K562 (cell line): ENCODE measurements at regions not wholly inside any gene's neighbourhood (a gene's known extent, or its start where the extent isn't known, plus 50 kb on each side); places are given as distances from the start of the nearest gene placed in this dataset.

Experiments
- ATAC-seq: fragments of 200-7000 bp; cut with Tn5 transposase; 3 replicates; pipeline ENCODE4 v1.9.1; 2020; ENCODE audit warnings: moderate library complexity
- BruUV-seq: library from RNA; stranded (reverse); fragments of 400-500 nt; replicated peaks from 2 replicates; lab custom pipeline; 2021; lab: Mats Ljungman, UMichigan
- CTCF ChIA-PET: fragments of 300-600 bp; formaldehyde crosslinking; extraction: SDS; loops from one replicate; lab custom pipeline; 2021; ENCODE audit warnings: low intra/inter-chr PET ratio; lab: Yijun Ruan, JAX
- POLR2A ChIA-PET: fragments of 300-600, 350-650 bp; sonication (Branson Sonifier 250); formaldehyde crosslinking; extraction: SDS; loops from one replicate; lab custom pipeline; 2021; ENCODE audit warnings: antibody characterized with exemption, inconsistent platforms; lab: Yijun Ruan, JAX
- DNase-seq, 4 experiments: peaks; one replicate each; pipeline versions ENCODE4 v3.0.0 to v3.0.0-alpha.2; 2011 to 2018; ENCODE audit warnings: low spot score in 3 of 4, mixed read lengths in 3 of 4; ENCODE audit errors: extremely low read depth in 1 of 4
- FAIRE-seq: peaks from 2 replicates; lab custom pipeline; 2011; peaks lifted over from hg19 to GRCh38; lab: Jason Lieb, UNC
- H2AFZ ChIP-seq: 2 replicates; pipeline ENCODE4 v1.6.0; 2011; ENCODE audit warnings: low read depth, low read length, control low read depth, inconsistent platforms
- H3K27ac ChIP-seq: fragments of 200-600 bp; 3 replicates; pipeline ENCODE4 v1.8.0; 2011; ENCODE audit warnings: low read depth, mild to moderate bottlenecking, control low read depth, inconsistent platforms, low read length, moderate library complexity, mixed read lengths; ENCODE audit errors: extremely low read depth
- H3K27me3 ChIP-seq, 2 experiments: fragments of 300-600 bp in 1 of 2; 2 replicates in 1 of 2; 3 replicates in 1 of 2; pipeline versions ENCODE4 v1.6.0 to v1.8.0; 2011; ENCODE audit warnings: inconsistent platforms in 2 of 2, low read length in 2 of 2, mild to moderate bottlenecking in 1 of 2, mixed read lengths in 1 of 2, moderate library complexity in 1 of 2; ENCODE audit not compliant: control insufficient read depth in 2 of 2, insufficient read depth in 2 of 2
- H3K36me3 ChIP-seq: fragments of 300-600 bp; 3 replicates; pipeline ENCODE4 v1.8.0; 2011; ENCODE audit warnings: mild to moderate bottlenecking, low read length, inconsistent platforms; ENCODE audit not compliant: control insufficient read depth, insufficient read depth
- H3K4me1 ChIP-seq, 2 experiments: fragments of 200-600 bp in 1 of 2; replicated peaks in 1 of 2; 2 replicates in 1 of 2; 3 replicates in 1 of 2; pipeline versions ENCODE4 v1.5.1 to v1.8.0; 2011; ENCODE audit warnings: inconsistent platforms in 2 of 2, low read length in 2 of 2, mild to moderate bottlenecking in 1 of 2, mixed read lengths in 1 of 2, moderate library complexity in 1 of 2; ENCODE audit not compliant: control insufficient read depth in 2 of 2, insufficient read depth in 2 of 2
- H3K4me2 ChIP-seq: 2 replicates; pipeline ENCODE4 v1.6.1; 2011; ENCODE audit warnings: low read length, control low read depth, inconsistent platforms, mixed read lengths; ENCODE audit not compliant: insufficient read depth
- H3K4me3 ChIP-seq: fragments of 200-600 bp; sonication (generic), shearing (Covaris generic); 2 replicates; pipeline ENCODE4 v1.5.1; 2016; ENCODE audit warnings: control low read depth, inconsistent platforms
- H3K79me2 ChIP-seq: fragments of 200-600 bp; 3 replicates; pipeline ENCODE4 v1.8.0; 2011; ENCODE audit warnings: low read length, inconsistent platforms; ENCODE audit not compliant: control insufficient read depth, insufficient read depth
- H3K9ac ChIP-seq, 2 experiments: 2 replicates each; pipeline versions ENCODE4 v1.6.0 to v1.6.1; 2011; ENCODE audit warnings: low read depth in 2 of 2, low read length in 2 of 2, control low read depth in 1 of 2, inconsistent platforms in 1 of 2, mild to moderate bottlenecking in 1 of 2, mixed read lengths in 1 of 2; ENCODE audit not compliant: insufficient read depth in 1 of 2
- H3K9me1 ChIP-seq: one replicate; pipeline ENCODE4 v1.6.0; 2011; ENCODE audit warnings: inconsistent platforms, mild to moderate bottlenecking, low read length, moderate library complexity; ENCODE audit not compliant: control insufficient read depth, insufficient read depth
- H3K9me3 ChIP-seq: replicated peaks from 2 replicates; pipeline ENCODE4 v1.5.1; 2011; ENCODE audit warnings: low read depth, low read length, inconsistent platforms; ENCODE audit not compliant: control insufficient read depth, insufficient read depth
- H4K20me1 ChIP-seq: replicated peaks from 2 replicates; pipeline ENCODE4 v1.6.1; 2011; ENCODE audit warnings: low read length, inconsistent platforms, mixed read lengths; ENCODE audit not compliant: control insufficient read depth, insufficient read depth
- CXXC5 ChIP-seq: fragments of 250-450 bp; sonication (Bioruptor Pico); IDR thresholded peaks from 2 replicates; pipeline ENCODE4 v1.8.0; 2022; ENCODE audit warnings: inconsistent platforms, mild to moderate bottlenecking, moderate library complexity
- EWSR1 ChIP-seq: fragments of 450-650 bp; IDR thresholded peaks from 2 replicates; pipeline ENCODE4 v1.6.1; 2018; ENCODE audit warnings: borderline replicate concordance, mild to moderate bottlenecking, low read depth, moderate library complexity; ENCODE audit not compliant: partially characterized antibody
- TEAD2 ChIP-seq: fragments of 450-650 bp; IDR thresholded peaks from 2 replicates; pipeline ENCODE4 v1.6.1; 2016; ENCODE audit warnings: missing genetic modification characterization, control low read depth, missing compliant biosample characterization
- ZNF174 ChIP-seq: fragments of 250-450 bp; sonication (Bioruptor Pico); IDR thresholded peaks from 2 replicates; pipeline ENCODE4 v1.4.0; 2020; ENCODE audit warnings: mild to moderate bottlenecking
- ZNF780A ChIP-seq: fragments of 250-450 bp; sonication (Bioruptor Pico); IDR thresholded peaks from 2 replicates; pipeline ENCODE4 v1.5.0; 2021; ENCODE audit warnings: mild to moderate bottlenecking
- WGBS: fragments of 100-300 bp; shearing (Covaris generic); methylation state at CpG from one replicate; pipeline ENCODE4 v1.1.6; 2016; ENCODE audit warnings: low coverage, mixed read lengths; ENCODE audit not compliant: insufficient coverage; ENCODE audit errors: missing lambda C conversion rate; 5-methylcytosine and 5-hydroxymethylcytosine counted together
- in situ Hi-C: fragments of 300-500 bp; cut with MboI; formaldehyde crosslinking; loops from 4 replicates; pipeline ENCODE4 v1.15.0; 2018; ENCODE audit warnings: inconsistent platforms, mixed read lengths
- intact Hi-C: fragments of 100-400 bp; cut with micrococcal nuclease; formaldehyde crosslinking; loops from 2 replicates; pipeline ENCODE4 v1.14.2; 2022
- TF ChIP-seq, protein P1 (sequence below), 2 experiments: fragments of 200-800 bp in 1 of 2; sonication (Bioruptor generic) in 1 of 2; sonication (generic) in 1 of 2; formaldehyde crosslinking in 1 of 2; IDR thresholded peaks in 1 of 2; conservative IDR thresholded peaks in 1 of 2; 2 replicates each; pipeline versions ENCODE4 v1.5.0 to v1.6.1; 2016 to 2020; ENCODE audit warnings: missing compliant biosample characterization in 1 of 2, missing genetic modification characterization in 1 of 2, missing genetic modification reagents in 1 of 2
- TF ChIP-seq, protein P2 (sequence below): fragments of 450-650 bp; IDR thresholded peaks from 2 replicates; pipeline ENCODE4 v1.6.1; 2016
- TF ChIP-seq, protein P3 (sequence below): sonication (generic); formaldehyde crosslinking; IDR thresholded peaks from 2 replicates; pipeline ENCODE4 v1.8.1; 2023; ENCODE audit warnings: mild to moderate bottlenecking, missing genetic modification reagents
- TF ChIP-seq, protein P4 (sequence below), 2 experiments: IDR thresholded peaks; 2 replicates each; pipeline ENCODE4 v1.6.1; 2011; ENCODE audit warnings: borderline replicate concordance in 1 of 2, control low read depth in 1 of 2, low read depth in 1 of 2, low read length in 1 of 2, mild to moderate bottlenecking in 1 of 2, mixed read lengths in 1 of 2, moderate library complexity in 1 of 2; ENCODE audit not compliant: insufficient read depth in 1 of 2, insufficient read length in 1 of 2, poor library complexity in 1 of 2, severe bottlenecking in 1 of 2; ENCODE audit errors: extremely low read depth in 1 of 2
- TF ChIP-seq, protein P5 (sequence below), 3 experiments: IDR thresholded peaks in 2 of 3; conservative IDR thresholded peaks in 1 of 3; 2 replicates each; pipeline ENCODE4 v1.5.1; 2011 to 2012; ENCODE audit warnings: low read length in 3 of 3, mild to moderate bottlenecking in 3 of 3, control low read depth in 2 of 3, improper control_type of control experiment in 1 of 3, inconsistent platforms in 1 of 3, low read depth in 1 of 3, mixed read lengths in 1 of 3, moderate library complexity in 1 of 3; ENCODE audit not compliant: insufficient read depth in 2 of 3
- TF ChIP-seq, protein P6 (sequence below): sonication (generic); IDR thresholded peaks from 2 replicates; pipeline ENCODE4 v1.6.1; 2016
- TF ChIP-seq, protein P7 (sequence below): fragments of 450-650 bp; formaldehyde crosslinking; IDR thresholded peaks from 2 replicates; pipeline ENCODE4 v1.4.0; 2020; ENCODE audit warnings: mild to moderate bottlenecking, moderate library complexity

DNA sequence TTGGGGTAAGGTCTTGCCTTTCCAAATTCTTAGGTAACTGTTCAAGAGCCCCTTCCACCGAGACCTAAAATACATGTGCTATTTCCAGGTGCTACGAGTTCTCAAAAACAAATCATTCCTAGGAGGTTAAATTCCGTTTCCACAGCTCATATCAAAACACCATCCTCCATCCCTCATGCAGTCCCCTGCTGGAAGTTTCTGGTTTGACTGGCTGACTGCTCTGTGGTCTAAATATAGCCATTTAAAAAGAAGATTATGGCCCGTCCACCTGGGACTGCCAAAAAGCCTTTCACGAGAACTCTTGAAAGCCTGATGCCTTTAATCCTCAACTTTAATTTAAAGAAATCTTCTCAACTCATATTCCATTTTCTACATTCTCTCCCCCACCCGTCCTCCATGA is 201.5 kb upstream of the MYL2 start:
- H3K9me3 ChIP-seq: no peaks in the 10 kb centered on the region
- intact Hi-C loops (no loop called here), in situ Hi-C loops (no loop called here)
- no peaks in the 10 kb centered on the region for H4K20me1 ChIP-seq
- no peak for DNase-seq
- no peaks in the 10 kb centered on the region for H3K4me1 ChIP-seq
- POLR2A ChIA-PET: no interaction called here
- H2AFZ ChIP-seq: no peak overlapping the region
- H3K4me3 ChIP-seq: no peak overlapping the region
- BruUV-seq: no TSS peak
- ATAC-seq: no peak
- H3K79me2 ChIP-seq: no peaks in the 10 kb centered on the region
- H3K27me3 ChIP-seq: peaks cover 9 to 19% of the 10 kb centered on the region in 2 experiments; a peak in 4 of 5 replicates
- H3K4me2 ChIP-seq: no peak overlapping the region
- no peaks in the 10 kb centered on the region for H3K9me1 ChIP-seq
- CTCF ChIA-PET: no interaction called here
- no peaks in the 10 kb centered on the region for H3K36me3 ChIP-seq
- no peak for FAIRE-seq
- no peak overlapping the region for H3K27ac ChIP-seq
- 2% methylated on average over 6 of the region's 6 CpGs for WGBS
- no peak overlapping the region for H3K9ac ChIP-seq
- TF ChIP-seq EWSR1: no peak
- TF ChIP-seq, protein P1, sequence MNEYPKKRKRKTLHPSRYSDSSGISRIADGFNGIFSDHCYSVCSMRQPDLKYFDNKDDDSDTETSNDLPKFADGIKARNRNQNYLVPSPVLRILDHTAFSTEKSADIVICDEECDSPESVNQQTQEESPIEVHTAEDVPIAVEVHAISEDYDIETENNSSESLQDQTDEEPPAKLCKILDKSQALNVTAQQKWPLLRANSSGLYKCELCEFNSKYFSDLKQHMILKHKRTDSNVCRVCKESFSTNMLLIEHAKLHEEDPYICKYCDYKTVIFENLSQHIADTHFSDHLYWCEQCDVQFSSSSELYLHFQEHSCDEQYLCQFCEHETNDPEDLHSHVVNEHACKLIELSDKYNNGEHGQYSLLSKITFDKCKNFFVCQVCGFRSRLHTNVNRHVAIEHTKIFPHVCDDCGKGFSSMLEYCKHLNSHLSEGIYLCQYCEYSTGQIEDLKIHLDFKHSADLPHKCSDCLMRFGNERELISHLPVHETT (CRISPR knock-in tag; conservative IDR thresholded peaks at IDR 0.05 in 1 of 2, IDR thresholded peaks at IDR 0.05 in 1 of 2): no peak
- TF ChIP-seq, protein P2, sequence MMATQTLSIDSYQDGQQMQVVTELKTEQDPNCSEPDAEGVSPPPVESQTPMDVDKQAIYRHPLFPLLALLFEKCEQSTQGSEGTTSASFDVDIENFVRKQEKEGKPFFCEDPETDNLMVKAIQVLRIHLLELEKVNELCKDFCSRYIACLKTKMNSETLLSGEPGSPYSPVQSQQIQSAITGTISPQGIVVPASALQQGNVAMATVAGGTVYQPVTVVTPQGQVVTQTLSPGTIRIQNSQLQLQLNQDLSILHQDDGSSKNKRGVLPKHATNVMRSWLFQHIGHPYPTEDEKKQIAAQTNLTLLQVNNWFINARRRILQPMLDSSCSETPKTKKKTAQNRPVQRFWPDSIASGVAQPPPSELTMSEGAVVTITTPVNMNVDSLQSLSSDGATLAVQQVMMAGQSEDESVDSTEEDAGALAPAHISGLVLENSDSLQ: no peak
- TF ChIP-seq, protein P3, sequence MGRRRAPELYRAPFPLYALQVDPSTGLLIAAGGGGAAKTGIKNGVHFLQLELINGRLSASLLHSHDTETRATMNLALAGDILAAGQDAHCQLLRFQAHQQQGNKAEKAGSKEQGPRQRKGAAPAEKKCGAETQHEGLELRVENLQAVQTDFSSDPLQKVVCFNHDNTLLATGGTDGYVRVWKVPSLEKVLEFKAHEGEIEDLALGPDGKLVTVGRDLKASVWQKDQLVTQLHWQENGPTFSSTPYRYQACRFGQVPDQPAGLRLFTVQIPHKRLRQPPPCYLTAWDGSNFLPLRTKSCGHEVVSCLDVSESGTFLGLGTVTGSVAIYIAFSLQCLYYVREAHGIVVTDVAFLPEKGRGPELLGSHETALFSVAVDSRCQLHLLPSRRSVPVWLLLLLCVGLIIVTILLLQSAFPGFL (CRISPR knock-in tag): no peak
- TF ChIP-seq, protein P4, sequence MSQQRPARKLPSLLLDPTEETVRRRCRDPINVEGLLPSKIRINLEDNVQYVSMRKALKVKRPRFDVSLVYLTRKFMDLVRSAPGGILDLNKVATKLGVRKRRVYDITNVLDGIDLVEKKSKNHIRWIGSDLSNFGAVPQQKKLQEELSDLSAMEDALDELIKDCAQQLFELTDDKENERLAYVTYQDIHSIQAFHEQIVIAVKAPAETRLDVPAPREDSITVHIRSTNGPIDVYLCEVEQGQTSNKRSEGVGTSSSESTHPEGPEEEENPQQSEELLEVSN (IDR thresholded peaks at IDR 0.05; ENCODE audit: borderline replicate concordance in 1 of 2, extremely low read depth in 1 of 2, insufficient read depth in 1 of 2, insufficient read length in 1 of 2, low read depth in 1 of 2, low read length in 1 of 2, poor library complexity in 1 of 2, severe bottlenecking in 1 of 2): no peak
- no peak for TF ChIP-seq CXXC5 (CRISPR knock-in tag)
- no peak for TF ChIP-seq TEAD2 (tag)
- TF ChIP-seq ZNF780A (CRISPR knock-in tag): no peak
- TF ChIP-seq, protein P5, sequence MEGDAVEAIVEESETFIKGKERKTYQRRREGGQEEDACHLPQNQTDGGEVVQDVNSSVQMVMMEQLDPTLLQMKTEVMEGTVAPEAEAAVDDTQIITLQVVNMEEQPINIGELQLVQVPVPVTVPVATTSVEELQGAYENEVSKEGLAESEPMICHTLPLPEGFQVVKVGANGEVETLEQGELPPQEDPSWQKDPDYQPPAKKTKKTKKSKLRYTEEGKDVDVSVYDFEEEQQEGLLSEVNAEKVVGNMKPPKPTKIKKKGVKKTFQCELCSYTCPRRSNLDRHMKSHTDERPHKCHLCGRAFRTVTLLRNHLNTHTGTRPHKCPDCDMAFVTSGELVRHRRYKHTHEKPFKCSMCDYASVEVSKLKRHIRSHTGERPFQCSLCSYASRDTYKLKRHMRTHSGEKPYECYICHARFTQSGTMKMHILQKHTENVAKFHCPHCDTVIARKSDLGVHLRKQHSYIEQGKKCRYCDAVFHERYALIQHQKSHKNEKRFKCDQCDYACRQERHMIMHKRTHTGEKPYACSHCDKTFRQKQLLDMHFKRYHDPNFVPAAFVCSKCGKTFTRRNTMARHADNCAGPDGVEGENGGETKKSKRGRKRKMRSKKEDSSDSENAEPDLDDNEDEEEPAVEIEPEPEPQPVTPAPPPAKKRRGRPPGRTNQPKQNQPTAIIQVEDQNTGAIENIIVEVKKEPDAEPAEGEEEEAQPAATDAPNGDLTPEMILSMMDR (IDR thresholded peaks at IDR 0.05 in 2 of 3, conservative IDR thresholded peaks at IDR 0.05 in 1 of 3; ENCODE audit: insufficient read depth in 2 of 3, low read depth in 1 of 3, low read length in 3 of 3): no peak
- TF ChIP-seq, protein P6, sequence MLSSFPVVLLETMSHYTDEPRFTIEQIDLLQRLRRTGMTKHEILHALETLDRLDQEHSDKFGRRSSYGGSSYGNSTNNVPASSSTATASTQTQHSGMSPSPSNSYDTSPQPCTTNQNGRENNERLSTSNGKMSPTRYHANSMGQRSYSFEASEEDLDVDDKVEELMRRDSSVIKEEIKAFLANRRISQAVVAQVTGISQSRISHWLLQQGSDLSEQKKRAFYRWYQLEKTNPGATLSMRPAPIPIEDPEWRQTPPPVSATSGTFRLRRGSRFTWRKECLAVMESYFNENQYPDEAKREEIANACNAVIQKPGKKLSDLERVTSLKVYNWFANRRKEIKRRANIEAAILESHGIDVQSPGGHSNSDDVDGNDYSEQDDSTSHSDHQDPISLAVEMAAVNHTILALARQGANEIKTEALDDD: no peak
- TF ChIP-seq, protein P7, sequence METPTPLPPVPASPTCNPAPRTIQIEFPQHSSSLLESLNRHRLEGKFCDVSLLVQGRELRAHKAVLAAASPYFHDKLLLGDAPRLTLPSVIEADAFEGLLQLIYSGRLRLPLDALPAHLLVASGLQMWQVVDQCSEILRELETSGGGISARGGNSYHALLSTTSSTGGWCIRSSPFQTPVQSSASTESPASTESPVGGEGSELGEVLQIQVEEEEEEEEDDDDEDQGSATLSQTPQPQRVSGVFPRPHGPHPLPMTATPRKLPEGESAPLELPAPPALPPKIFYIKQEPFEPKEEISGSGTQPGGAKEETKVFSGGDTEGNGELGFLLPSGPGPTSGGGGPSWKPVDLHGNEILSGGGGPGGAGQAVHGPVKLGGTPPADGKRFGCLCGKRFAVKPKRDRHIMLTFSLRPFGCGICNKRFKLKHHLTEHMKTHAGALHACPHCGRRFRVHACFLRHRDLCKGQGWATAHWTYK (CRISPR knock-in tag): no peak
- TF ChIP-seq ZNF174 (CRISPR knock-in tag): no peak
